ENCODE measurements at regions not wholly inside any gene's neighbourhood (a gene's known extent, or its start where the extent isn't known, plus 50 kb on each side); places are given as distances from the start of the nearest gene placed in this dataset.

- DNase-seq: no peak
These were observed 55.2 kb upstream of the CBLN4 start for GRCh38 chr20:56060486-56060885.

- no peak for DNase-seq
These were observed 63.7 kb upstream of the CBLN4 start for GRCh38 chr20:56069016-56069415.

- DNase-seq: no peak
These were observed 66.8 kb upstream of the CBLN4 start for GRCh38 chr20:56072165-56072564.

GRCh38 chr20:56088375-56088774 is 83.1 kb upstream of the CBLN4 start:
- no peak for DNase-seq

- DNase-seq: peak; percentile 14
These were observed 86.4 kb upstream of the CBLN4 start for GRCh38 chr20:56091628-56092234.

GRCh38 chr20:56094228-56094627 is 88.9 kb upstream of the CBLN4 start:
- DNase-seq: no peak

- no peak for DNase-seq
These were observed 93.7 kb upstream of the CBLN4 start for GRCh38 chr20:56098981-56099500.

GRCh38 chr20:56111961-56112730 is 106.8 kb upstream of the CBLN4 start:
- no peak for DNase-seq

- DNase-seq: no peak
These were observed 112.0 kb upstream of the CBLN4 start for GRCh38 chr20:56117350-56117749.

GRCh38 chr20:56121850-56122249 is 116.5 kb upstream of the CBLN4 start:
- DNase-seq: no peak

GRCh38 chr20:56143759-56144158 is 104.8 kb upstream of the MC3R start:
- no peak for DNase-seq

GRCh38 chr20:56151834-56152233 is 96.7 kb upstream of the MC3R start:
- DNase-seq: no peak

GRCh38 chr20:56153926-56154325 is 94.6 kb upstream of the MC3R start:
- DNase-seq: no peak

GRCh38 chr20:56155625-56156024 is 92.9 kb upstream of the MC3R start:
- DNase-seq: no peak

- DNase-seq: no peak
These were observed 90.9 kb upstream of the MC3R start for GRCh38 chr20:56157530-56158203.

GRCh38 chr20:56158489-56158888 is 90.0 kb upstream of the MC3R start:
- DNase-seq: no peak

GRCh38 chr20:56160956-56161355 is 87.6 kb upstream of the MC3R start:
- no peak for DNase-seq

GRCh38 chr20:56163806-56164205 is 84.7 kb upstream of the MC3R start:
- DNase-seq: no peak

- DNase-seq: peak; percentile 13
These were observed 81.6 kb upstream of the MC3R start for GRCh38 chr20:56166781-56167465.

GRCh38 chr20:56171087-56172012 is 77.2 kb upstream of the MC3R start:
- DNase-seq: peak; percentile 41

GRCh38 chr20:56173438-56173837 is 75.1 kb upstream of the MC3R start:
- no peak for DNase-seq

- no peak for DNase-seq
These were observed 74.1 kb upstream of the MC3R start for GRCh38 chr20:56174416-56174815.
